ENCODE measurements at regions not wholly inside any gene's neighbourhood (a gene's known extent, or its start where the extent isn't known, plus 50 kb on each side); places are given as distances from the start of the nearest gene placed in this dataset.
"Not testable (repeated sequence)": the region's sequence is repeated elsewhere in the genome, so short reads cannot be mapped to it uniquely, and the experiment has no call there.

- no peak for TF ChIP-seq YY1 (IDR thresholded peaks at IDR 0.05; ENCODE audit: insufficient read depth, insufficient read length)
- TF ChIP-seq SUZ12 (IDR thresholded peaks at IDR 0.05; ENCODE audit: extremely low read depth, insufficient read depth, insufficient read length): no peak
- TF ChIP-seq ZNF274 (IDR thresholded peaks at IDR 0.05; ENCODE audit: low read depth, low read length): no peak
- no peak overlapping the region for H3K9ac ChIP-seq (ENCODE audit: insufficient read length, low read depth)
- no peaks in the 10 kb centered on the region for H3K27me3 ChIP-seq (ENCODE audit: insufficient read depth, insufficient read length)
Measured at GRCh38 chr5:13581132-13581531, 363.4 kb downstream of the DNAH5 start.

DNA sequence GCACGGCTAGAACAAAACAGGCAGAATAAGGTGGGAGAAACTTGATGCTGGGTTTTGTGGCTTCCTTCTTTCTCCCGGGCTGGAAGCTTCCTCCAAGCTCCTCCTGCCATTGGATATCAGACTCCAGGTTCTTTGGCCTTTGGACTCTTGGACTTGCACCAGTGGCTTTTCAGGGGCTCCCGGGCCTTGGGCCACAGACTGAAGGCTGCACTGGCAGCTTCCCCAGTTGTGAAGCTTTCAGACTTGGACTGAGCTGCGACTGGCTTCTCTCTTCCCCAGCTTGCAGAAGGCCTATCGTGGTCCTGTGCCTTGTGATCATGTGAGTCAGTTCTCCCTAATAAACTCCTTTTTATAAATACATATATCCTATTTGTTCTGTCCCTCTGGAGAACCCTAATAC is 364.4 kb downstream of the DNAH5 start:
- TF ChIP-seq ZNF274 (IDR thresholded peaks at IDR 0.05; ENCODE audit: low read depth, low read length) (no peak), SUZ12 (IDR thresholded peaks at IDR 0.05; ENCODE audit: extremely low read depth, insufficient read depth, insufficient read length) (no peak), YY1 (IDR thresholded peaks at IDR 0.05; ENCODE audit: insufficient read depth, insufficient read length) (no peak)
- H3K4me1 ChIP-seq (ENCODE audit: insufficient read depth, insufficient read length): no peaks in the 10 kb centered on the region
- no peaks in the 10 kb centered on the region for H3K36me3 ChIP-seq (ENCODE audit: insufficient read depth, insufficient read length, low read length)
- no peaks in the 10 kb centered on the region for H3K27me3 ChIP-seq (ENCODE audit: insufficient read depth, insufficient read length)
- no peak for DNase-seq (ENCODE audit: low read depth, low spot score)
- H3K9ac ChIP-seq (ENCODE audit: insufficient read length, low read depth): no peak overlapping the region
- no peaks in the 10 kb centered on the region for H3K9me3 ChIP-seq (ENCODE audit: insufficient read depth, low read length)
- H3K4me3 ChIP-seq (ENCODE audit: insufficient read length, low read depth): no peak overlapping the region

More at GRCh38 chr5:13581132-13581531, 363.4 kb downstream of the DNAH5 start:
- DNase-seq (ENCODE audit: low read depth, low spot score): no peak
- H3K4me3 ChIP-seq (ENCODE audit: insufficient read length, low read depth): no peak overlapping the region
- H3K9me3 ChIP-seq (ENCODE audit: insufficient read depth, low read length): no peaks in the 10 kb centered on the region
- H3K4me1 ChIP-seq (ENCODE audit: insufficient read depth, insufficient read length): no peaks in the 10 kb centered on the region
- H3K36me3 ChIP-seq (ENCODE audit: insufficient read depth, insufficient read length, low read length): no peaks in the 10 kb centered on the region

DNA sequence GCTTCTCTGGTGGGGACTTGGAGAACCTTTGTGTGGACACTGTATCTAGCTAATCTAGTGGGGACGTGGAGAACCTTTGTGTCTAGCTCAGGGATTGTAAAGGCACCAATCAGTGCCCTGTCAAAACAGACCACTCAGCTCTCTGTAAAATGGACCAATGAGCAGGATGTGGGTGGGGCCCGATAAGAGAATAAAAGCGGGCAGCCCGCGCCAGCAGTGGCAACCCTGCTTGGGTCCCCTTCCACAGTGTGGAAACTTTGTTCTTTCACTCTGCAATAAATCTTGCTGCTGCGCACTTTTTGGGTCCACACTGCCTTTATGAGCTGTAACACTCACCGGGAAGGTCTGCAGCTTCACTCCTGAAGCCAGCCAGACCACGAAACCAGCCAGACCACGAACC is 365.4 kb downstream of the DNAH5 start:
- not testable (repeated sequence) for DNase-seq (ENCODE audit: low read depth, low spot score); H3K9me3 ChIP-seq (ENCODE audit: insufficient read depth, low read length); H3K9ac ChIP-seq (ENCODE audit: insufficient read length, low read depth)

GRCh38 chr5:13578311-13579039 is 366.0 kb downstream of the DNAH5 start:
- H3K9me3 ChIP-seq (ENCODE audit: insufficient read depth, low read length); H3K27me3 ChIP-seq (ENCODE audit: insufficient read depth, insufficient read length); H3K4me3 ChIP-seq (ENCODE audit: insufficient read length, low read depth); H3K9ac ChIP-seq (ENCODE audit: insufficient read length, low read depth); DNase-seq (ENCODE audit: low read depth, low spot score); H3K36me3 ChIP-seq (ENCODE audit: insufficient read depth, insufficient read length, low read length); H3K4me1 ChIP-seq (ENCODE audit: insufficient read depth, insufficient read length): not testable (repeated sequence)

More for the DNA sequence above, 365.4 kb downstream of the DNAH5 start:
- H3K4me1 ChIP-seq (ENCODE audit: insufficient read depth, insufficient read length); H3K27me3 ChIP-seq (ENCODE audit: insufficient read depth, insufficient read length); H3K36me3 ChIP-seq (ENCODE audit: insufficient read depth, insufficient read length, low read length); H3K4me3 ChIP-seq (ENCODE audit: insufficient read length, low read depth): not testable (repeated sequence)

DNA sequence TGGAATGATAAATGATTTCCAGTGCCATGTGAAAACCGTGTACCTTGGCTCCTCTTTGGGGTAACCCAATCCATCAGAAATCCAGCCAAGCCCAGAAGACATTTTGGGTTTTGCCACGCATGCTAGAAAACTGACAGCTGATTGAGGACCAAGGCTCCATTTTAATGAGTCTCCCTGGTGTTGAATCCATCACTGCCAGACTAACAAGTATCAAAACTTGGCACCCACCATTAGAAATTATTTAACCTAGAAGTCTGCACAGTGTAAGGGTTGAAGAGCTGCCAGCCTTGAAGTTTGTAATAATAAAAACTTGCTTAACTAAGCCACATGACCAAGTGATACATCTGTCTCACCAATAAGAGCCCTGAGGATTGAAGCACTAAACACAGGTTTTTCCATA is 369.9 kb downstream of the DNAH5 start:
- Histone ChIP-seq H3K4me3 (ENCODE audit: insufficient read length, low read depth) (no peak overlapping the region), H3K9me3 (ENCODE audit: insufficient read depth, low read length) (no peaks in the 10 kb centered on the region), H3K36me3 (ENCODE audit: insufficient read depth, insufficient read length, low read length) (no peaks in the 10 kb centered on the region), H3K4me1 (ENCODE audit: insufficient read depth, insufficient read length) (no peaks in the 10 kb centered on the region), H3K27me3 (ENCODE audit: insufficient read depth, insufficient read length) (no peaks in the 10 kb centered on the region), H3K9ac (ENCODE audit: insufficient read length, low read depth) (no peak overlapping the region)
- DNase-seq (ENCODE audit: low read depth, low spot score): no peak
- TF ChIP-seq ZNF274 (IDR thresholded peaks at IDR 0.05; ENCODE audit: low read depth, low read length) (no peak), YY1 (IDR thresholded peaks at IDR 0.05; ENCODE audit: insufficient read depth, insufficient read length) (no peak)

DNA sequence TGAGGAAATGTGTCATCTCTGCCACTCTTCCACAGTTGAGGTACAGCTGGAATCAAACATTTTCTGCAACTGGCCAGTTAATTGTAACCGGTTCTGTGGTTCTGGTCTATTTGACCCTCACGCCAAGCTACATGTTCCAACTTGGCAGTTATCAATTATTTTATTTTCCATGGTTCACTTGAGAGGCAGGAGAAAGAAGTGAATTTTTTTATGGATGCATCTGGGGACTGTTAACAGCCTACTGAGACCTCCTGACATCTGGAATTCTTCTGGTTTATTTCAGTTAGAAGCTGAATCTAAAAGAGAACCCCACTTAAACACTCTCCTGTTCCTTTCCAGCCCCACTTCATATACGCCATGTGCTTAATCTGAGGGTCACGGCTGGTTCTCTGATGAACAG is 372.3 kb downstream of the DNAH5 start:
- TF ChIP-seq SUZ12 (IDR thresholded peaks at IDR 0.05; ENCODE audit: extremely low read depth, insufficient read depth, insufficient read length) (no peak), YY1 (IDR thresholded peaks at IDR 0.05; ENCODE audit: insufficient read depth, insufficient read length) (no peak), ZNF274 (IDR thresholded peaks at IDR 0.05; ENCODE audit: low read depth, low read length) (no peak)
- H3K9ac ChIP-seq (ENCODE audit: insufficient read length, low read depth): no peak overlapping the region
- no peaks in the 10 kb centered on the region for H3K36me3 ChIP-seq (ENCODE audit: insufficient read depth, insufficient read length, low read length)
- no peaks in the 10 kb centered on the region for H3K4me1 ChIP-seq (ENCODE audit: insufficient read depth, insufficient read length)
- no peak for DNase-seq (ENCODE audit: low read depth, low spot score)
- no peak overlapping the region for H3K4me3 ChIP-seq (ENCODE audit: insufficient read length, low read depth)
- no peaks in the 10 kb centered on the region for H3K27me3 ChIP-seq (ENCODE audit: insufficient read depth, insufficient read length)
- H3K9me3 ChIP-seq (ENCODE audit: insufficient read depth, low read length): no peaks in the 10 kb centered on the region

GRCh38 chr5:13569090-13569715 is 375.3 kb downstream of the DNAH5 start:
- no peak for DNase-seq (ENCODE audit: low read depth, low spot score)
- Histone ChIP-seq H3K4me1 (ENCODE audit: insufficient read depth, insufficient read length) (no peaks in the 10 kb centered on the region), H3K4me3 (ENCODE audit: insufficient read length, low read depth) (no peak overlapping the region), H3K36me3 (ENCODE audit: insufficient read depth, insufficient read length, low read length) (no peaks in the 10 kb centered on the region), H3K27me3 (ENCODE audit: insufficient read depth, insufficient read length) (no peaks in the 10 kb centered on the region), H3K9ac (ENCODE audit: insufficient read length, low read depth) (no peak overlapping the region), H3K9me3 (ENCODE audit: insufficient read depth, low read length) (no peaks in the 10 kb centered on the region)
- TF ChIP-seq YY1 (IDR thresholded peaks at IDR 0.05; ENCODE audit: insufficient read depth, insufficient read length) (no peak), SUZ12 (IDR thresholded peaks at IDR 0.05; ENCODE audit: extremely low read depth, insufficient read depth, insufficient read length) (no peak)

Measured in NT2/D1 (cell line).